H1 (cell line): ENCODE measurements at regions not wholly inside any gene's neighbourhood (a gene's known extent, or its start where the extent isn't known, plus 50 kb on each side); places are given as distances from the start of the nearest gene placed in this dataset.

ENCODE experiments used
- CTCF ChIA-PET: fragments of 300-600 bp; sonication (Branson Sonifier 250); formaldehyde crosslinking; loops from one replicate; lab custom pipeline; 2021; ENCODE audit not compliant: partially characterized antibody; lab: Charles Lee
- POLR2A ChIA-PET: fragments of 300-600 bp; sonication (Branson Sonifier 250); formaldehyde crosslinking; loops from one replicate; lab custom pipeline; 2021; ENCODE audit warnings: inconsistent platforms; ENCODE audit not compliant: partially characterized antibody; lab: Charles Lee
- DNase-seq, 2 experiments: peaks; one replicate each; pipeline versions ENCODE4 v3.0.0 to v3.0.0-alpha.2; 2010 to 2022; ENCODE audit warnings: low spot score in 2 of 2, low read depth in 1 of 2, mixed read lengths in 1 of 2
- FAIRE-seq: peaks from 2 replicates; lab custom pipeline; 2011; peaks lifted over from hg19 to GRCh38; lab: Jason Lieb, UNC
- H2AFZ ChIP-seq: 2 replicates; pipeline ENCODE4 v1.8.1; 2012; ENCODE audit warnings: low read length, inconsistent platforms
- H2AK5ac ChIP-seq: 2 replicates; pipeline ENCODE4 v1.6.1; 2013; ENCODE audit warnings: low read depth, low read length
- H2BK120ac ChIP-seq: replicated peaks from 2 replicates; pipeline ENCODE3; 2013; ENCODE audit warnings: low read depth, low read length, inconsistent platforms
- H2BK12ac ChIP-seq: 2 replicates; pipeline ENCODE4 v1.6.1; 2013; ENCODE audit warnings: low read depth, low read length
- H2BK15ac ChIP-seq: 2 replicates; pipeline ENCODE4 v1.6.1; 2013; ENCODE audit warnings: low read length
- H2BK20ac ChIP-seq: 2 replicates; pipeline ENCODE4 v1.6.1; 2013; ENCODE audit warnings: low read length
- H2BK5ac ChIP-seq: 2 replicates; pipeline ENCODE4 v1.6.1; 2013; ENCODE audit warnings: low read depth, low read length
- H3K14ac ChIP-seq: 2 replicates; pipeline ENCODE4 v1.6.1; 2013; ENCODE audit warnings: inconsistent platforms; ENCODE audit not compliant: insufficient read length
- H3K18ac ChIP-seq: 2 replicates; pipeline ENCODE4 v1.6.1; 2013; ENCODE audit warnings: low read length; ENCODE audit errors: extremely low read depth
- H3K23ac ChIP-seq: 2 replicates; pipeline ENCODE4 v1.6.1; 2013; ENCODE audit warnings: inconsistent platforms; ENCODE audit not compliant: insufficient read length
- H3K23me2 ChIP-seq: 2 replicates; pipeline ENCODE4 v1.6.1; 2013; ENCODE audit warnings: low read depth, low read length
- H3K27ac ChIP-seq: 2 replicates; pipeline ENCODE4 v1.6.1; 2011; ENCODE audit warnings: low read depth, low read length, inconsistent platforms
- H3K27me3 ChIP-seq, 4 experiments: replicated peaks in 1 of 4; 1 replicate in 1 of 4; 2 replicates in 3 of 4; pipeline versions ENCODE4 v1.6.1 to v1.8.1; 2011 to 2013; ENCODE audit warnings: low read length in 3 of 4, mild to moderate bottlenecking in 3 of 4, inconsistent platforms in 2 of 4, mixed read lengths in 2 of 4, moderate library complexity in 1 of 4; ENCODE audit not compliant: control insufficient read depth in 3 of 4, insufficient read depth in 3 of 4; ENCODE audit errors: extremely low read depth in 1 of 4
- H3K36me3 ChIP-seq, 4 experiments: 2 replicates each; pipeline versions ENCODE4 v1.6.1 to v1.8.1; 2011 to 2013; ENCODE audit warnings: mild to moderate bottlenecking in 4 of 4, low read length in 3 of 4, moderate library complexity in 2 of 4, control low read depth in 1 of 4, inconsistent platforms in 1 of 4; ENCODE audit not compliant: insufficient read depth in 4 of 4, control insufficient read depth in 2 of 4
- H3K4ac ChIP-seq: replicated peaks from 2 replicates; pipeline ENCODE3; 2013; ENCODE audit warnings: low read length, low read depth, mixed read lengths, inconsistent platforms; ENCODE audit not compliant: insufficient read length
- H3K4me1 ChIP-seq, 4 experiments: replicated peaks in 1 of 4; 1 replicate in 1 of 4; 2 replicates in 3 of 4; pipeline versions ENCODE4 v1.6.1 to v1.8.1; 2011 to 2013; ENCODE audit warnings: low read length in 3 of 4, inconsistent platforms in 2 of 4, mixed read lengths in 1 of 4; ENCODE audit not compliant: insufficient read depth in 4 of 4, control insufficient read depth in 3 of 4
- H3K4me2 ChIP-seq, 2 experiments: 2 replicates each; pipeline versions ENCODE4 v1.6.1 to v1.8.1; 2011 to 2013; ENCODE audit warnings: low read depth in 2 of 2, low read length in 2 of 2, control low read depth in 1 of 2, inconsistent platforms in 1 of 2, mild to moderate bottlenecking in 1 of 2; ENCODE audit not compliant: insufficient read depth in 1 of 2
- H3K4me3 ChIP-seq, 4 experiments: fragments of 200-600, 300-600 bp in 1 of 4; sonication (generic), shearing (Covaris generic), sonication (Bioruptor Twin) in 1 of 4; 2 replicates each; pipeline versions ENCODE4 v1.5.1 to v1.8.1; 2011 to 2016; ENCODE audit warnings: low read length in 4 of 4, low read depth in 3 of 4, control low read depth in 2 of 4, inconsistent platforms in 2 of 4, mild to moderate bottlenecking in 2 of 4, mixed read lengths in 1 of 4, moderate library complexity in 1 of 4; ENCODE audit not compliant: insufficient read depth in 2 of 4; ENCODE audit errors: extremely low read depth in 1 of 4
- H3K56ac ChIP-seq: replicated peaks from 2 replicates; pipeline ENCODE3; 2013; ENCODE audit warnings: low read depth, mild to moderate bottlenecking, mixed read lengths, low read length, inconsistent platforms; ENCODE audit not compliant: insufficient read length
- H3K79me1 ChIP-seq: 2 replicates; pipeline ENCODE4 v1.6.1; 2013; ENCODE audit warnings: low read depth, low read length, control low read depth
- H3K79me2 ChIP-seq, 2 experiments: 2 replicates each; pipeline versions ENCODE4 v1.6.1 to v1.8.1; 2012 to 2013; ENCODE audit warnings: low read length in 2 of 2, mild to moderate bottlenecking in 2 of 2, inconsistent platforms in 1 of 2; ENCODE audit not compliant: insufficient read depth in 2 of 2, control insufficient read depth in 1 of 2
- H3K9ac ChIP-seq, 4 experiments: replicated peaks in 1 of 4; 1 replicate in 1 of 4; 2 replicates in 3 of 4; pipeline versions ENCODE4 v1.6.1 to v1.8.1; 2011 to 2013; ENCODE audit warnings: low read depth in 3 of 4, low read length in 3 of 4, control low read depth in 2 of 4, mild to moderate bottlenecking in 2 of 4, moderate library complexity in 2 of 4, inconsistent platforms in 1 of 4; ENCODE audit errors: extremely low read depth in 1 of 4
- H3K9me3 ChIP-seq, 2 experiments: 2 replicates each; pipeline versions ENCODE4 v1.6.1 to v1.8.1; 2012 to 2013; ENCODE audit warnings: mild to moderate bottlenecking in 2 of 2, moderate library complexity in 2 of 2, control low read depth in 1 of 2, inconsistent platforms in 1 of 2, low read depth in 1 of 2, low read length in 1 of 2, mixed read lengths in 1 of 2; ENCODE audit not compliant: insufficient read depth in 2 of 2
- H4K20me1 ChIP-seq, 2 experiments: replicated peaks in 1 of 2; 2 replicates each; pipeline versions ENCODE3 to v1.8.1; 2011 to 2013; ENCODE audit warnings: inconsistent platforms in 2 of 2, low read length in 2 of 2, mild to moderate bottlenecking in 1 of 2; ENCODE audit not compliant: insufficient read depth in 2 of 2, control insufficient read depth in 1 of 2
- H4K5ac ChIP-seq: 2 replicates; pipeline ENCODE4 v1.6.1; 2013; ENCODE audit warnings: low read length, low read depth, mixed read lengths, inconsistent platforms; ENCODE audit not compliant: insufficient read length
- H4K8ac ChIP-seq: 2 replicates; pipeline ENCODE4 v1.8.0; 2013; ENCODE audit warnings: mild to moderate bottlenecking, moderate library complexity, low read length, inconsistent platforms; ENCODE audit not compliant: insufficient read depth; ENCODE audit errors: extremely low read depth
- H4K91ac ChIP-seq: replicated peaks from 2 replicates; pipeline ENCODE3; 2013; ENCODE audit warnings: low read length, mixed read lengths, inconsistent platforms; ENCODE audit not compliant: insufficient read length
- CBX5 ChIP-seq: fragments of 300-800, 300-1000 bp; sonication (generic); IDR thresholded peaks from 2 replicates; pipeline ENCODE4 v1.7.1; 2016; ENCODE audit warnings: antibody characterized with exemption, low read length, low read depth
- KDM5A ChIP-seq: fragments of 200-600 bp; IDR thresholded peaks from 2 replicates; pipeline ENCODE4 v1.7.1; 2012; ENCODE audit warnings: mild to moderate bottlenecking, low read length, inconsistent platforms, mixed read lengths
- WGBS, 2 experiments: shearing (Covaris generic) in 1 of 2; methylation state at CpG; one replicate each; pipeline versions ENCODE4 v1.1.6 to v1.1.7; 2013 to 2015; ENCODE audit warnings: low lambda C conversion rate in 2 of 2, mixed read lengths in 2 of 2, inconsistent platforms in 1 of 2, low coverage in 1 of 2, missing lambda C conversion rate in 1 of 2; ENCODE audit not compliant: insufficient replicate concordance in 2 of 2, insufficient coverage in 1 of 2, insufficient read length in 1 of 2; ENCODE audit errors: extremely low coverage in 1 of 2, missing lambda C conversion rate in 1 of 2; 5-methylcytosine and 5-hydroxymethylcytosine counted together

- H3K23me2 ChIP-seq: no peaks in the 10 kb centered on the region; the same call in 1 of the 2 replicates
- FAIRE-seq (no peak), DNase-seq (no peak)
- peak overlapping the region; percentile 71; the same call in 1 of the 2 replicates for H2BK12ac ChIP-seq
- no peak overlapping the region for H3K9ac ChIP-seq
- no peak overlapping the region for H3K56ac ChIP-seq
- no peaks in the 10 kb centered on the region for H4K20me1 ChIP-seq
- H3K4me2 ChIP-seq: no peak overlapping the region
- H3K79me2 ChIP-seq: no peaks in the 10 kb centered on the region
- 0 out of 2 replicates have a peak overlapping the region, but pooled peaks have one; percentile 75 for H2BK15ac ChIP-seq
- peaks cover 0 to 2% of the 10 kb centered on the region in 2 experiments; a peak in 2 of 4 replicates for H3K9me3 ChIP-seq
- H2AK5ac ChIP-seq: no peak overlapping the region
- no peak overlapping the region for H3K27ac ChIP-seq
- H4K91ac ChIP-seq: no peak overlapping the region
- H2BK5ac ChIP-seq: no peak overlapping the region
- no peaks in the 10 kb centered on the region for H3K36me3 ChIP-seq
- no peak overlapping the region for H4K5ac ChIP-seq
- ChIA-PET CTCF (interaction anchor here (0.9 to 1.9 kb wide), 7 partner anchors 8 to 112 kb away, joined by 3 to 9 read pairs (median 4); no protein-coding TSS in a partner anchor), POLR2A (interaction anchor here (0.9 to 1.5 kb wide), 3 partner anchors 12 to 74 kb away, joined by 4 read pairs; no protein-coding TSS in a partner anchor)
- H3K23ac ChIP-seq: no peak overlapping the region
- no peak overlapping the region for H4K8ac ChIP-seq
- H2BK120ac ChIP-seq: no peak overlapping the region
- no peak overlapping the region for H3K14ac ChIP-seq
- H3K27me3 ChIP-seq: no peaks in the 10 kb centered on the region
- no peak overlapping the region for H3K18ac ChIP-seq
- WGBS, 2 experiments: 84% methylated on average over 4 of the region's 4 CpGs; no CpG with 5 or more reads in 1 of the 2 experiments
- peaks cover 3 to 30% (median 11%) of the 10 kb centered on the region in 4 experiments for H3K4me1 ChIP-seq
- H3K79me1 ChIP-seq: no peaks in the 10 kb centered on the region
- H2AFZ ChIP-seq: no peak overlapping the region
- H2BK20ac ChIP-seq: peak overlapping the region; percentile 82; the same call in 1 of the 2 replicates
- H3K4ac ChIP-seq: no peak overlapping the region
- no peak overlapping the region for H3K4me3 ChIP-seq
- no peak for TF ChIP-seq KDM5A
- no peak for TF ChIP-seq CBX5
Measured at GRCh38 chr1:116835161-116835560, 74.6 kb upstream of the PTGFRN start.
